HCT116 (cell line): ENCODE measurements at regions not wholly inside any gene's neighbourhood (a gene's known extent, or its start where the extent isn't known, plus 50 kb on each side); places are given as distances from the start of the nearest gene placed in this dataset.
"Not testable (repeated sequence)": the region's sequence is repeated elsewhere in the genome, so short reads cannot be mapped to it uniquely, and the experiment has no call there.

Source experiments
- ATAC-seq: fragments of 200-7000 bp; cut with Tn5 transposase; 2 replicates; pipeline ENCODE4 v1.9.1; 2020; ENCODE audit warnings: mild to moderate bottlenecking, moderate library complexity
- BruUV-seq: library from RNA; stranded (reverse); fragments of 400-500 nt; replicated peaks from 2 replicates; lab custom pipeline; 2021; lab: Mats Ljungman, UMichigan
- CTCF ChIA-PET: fragments of 300-600 bp; sonication (Branson Sonifier 250); formaldehyde crosslinking; loops from one replicate; lab custom pipeline; 2021; ENCODE audit warnings: antibody characterized with exemption; lab: Charles Lee
- POLR2A ChIA-PET: fragments of 300-600, 350-600 bp; sonication (Branson Sonifier 250); formaldehyde crosslinking; loops from one replicate; lab custom pipeline; 2021; ENCODE audit warnings: antibody characterized with exemption; lab: Charles Lee
- RAD21 ChIA-PET, 2 experiments: fragments of 300-600 bp; sonication (Branson Sonifier 250); formaldehyde crosslinking; loops; one replicate each; lab custom pipeline; 2023; ENCODE audit warnings: low total read pairs in 2 of 2; ENCODE audit not compliant: uncharacterized antibody in 2 of 2, unreplicated experiment in 2 of 2, low non-redundant PET in 1 of 2; lab: Charles Lee
- DNase-seq: peaks from one replicate; pipeline ENCODE4 v3.0.0-alpha.2; 2010; ENCODE audit warnings: low read depth, low spot score
- H2AFZ ChIP-seq: fragments of 200-600 bp; shearing (Covaris generic), sonication (generic); 2 replicates; pipeline ENCODE4 v1.6.1; 2017; ENCODE audit warnings: low read depth, mixed run types, mixed read lengths, antibody characterized with exemption, low read length; ENCODE audit not compliant: poor library complexity, severe bottlenecking
- H3K27ac ChIP-seq: 2 replicates; pipeline ENCODE4 v1.5.1; 2012; ENCODE audit warnings: low read depth, low read length
- H3K27me3 ChIP-seq: fragments of 200-600 bp; sonication (generic); 2 replicates; pipeline ENCODE4 v1.6.1; 2016; ENCODE audit warnings: mixed run types, low read length, mixed read lengths; ENCODE audit not compliant: insufficient read depth
- H3K36me3 ChIP-seq, 2 experiments: fragments of 200-500 bp in 1 of 2; fragments of 200-600 bp in 1 of 2; sonication (Bioruptor generic) in 1 of 2; sonication (generic) in 1 of 2; 2 replicates each; pipeline versions ENCODE4 v1.5.1 to v1.6.1; 2014 to 2016; ENCODE audit warnings: low read length in 2 of 2, inconsistent platforms in 1 of 2, mixed read lengths in 1 of 2, mixed run types in 1 of 2; ENCODE audit not compliant: insufficient read depth in 2 of 2, control insufficient read depth in 1 of 2
- H3K4me1 ChIP-seq, 2 experiments: fragments of 200-600 bp in 1 of 2; sonication (generic) in 1 of 2; 2 replicates each; pipeline versions ENCODE4 v1.5.1 to v1.6.1; 2012 to 2017; ENCODE audit warnings: low read length in 2 of 2, inconsistent platforms in 1 of 2, mild to moderate bottlenecking in 1 of 2, mixed read lengths in 1 of 2, mixed run types in 1 of 2, moderate library complexity in 1 of 2; ENCODE audit not compliant: insufficient read depth in 2 of 2, control insufficient read depth in 1 of 2
- H3K4me2 ChIP-seq: fragments of 200-600 bp; sonication (generic); 2 replicates; pipeline ENCODE4 v1.6.1; 2017; ENCODE audit warnings: mixed run types, low read length, mixed read lengths
- H3K4me3 ChIP-seq, 2 experiments: fragments of 200-600 bp in 1 of 2; sonication (generic) in 1 of 2; replicated peaks in 1 of 2; 2 replicates each; pipeline ENCODE4 v1.5.1; 2011 to 2016; ENCODE audit warnings: low read length in 2 of 2, control low read depth in 1 of 2, low read depth in 1 of 2, mild to moderate bottlenecking in 1 of 2, mixed read lengths in 1 of 2, mixed run types in 1 of 2
- H3K79me2 ChIP-seq: fragments of 200-600 bp; sonication (generic); 2 replicates; pipeline ENCODE4 v1.6.1; 2017; ENCODE audit warnings: mild to moderate bottlenecking, mixed run types, low read length, moderate library complexity, mixed read lengths; ENCODE audit not compliant: insufficient read depth
- H3K9ac ChIP-seq: fragments of 200-600 bp; sonication (generic); 2 replicates; pipeline ENCODE4 v1.6.1; 2016; ENCODE audit warnings: low read length, mixed read lengths
- H3K9me2 ChIP-seq: fragments of 200-600 bp; sonication (generic), shearing (Covaris generic); 2 replicates; pipeline ENCODE4 v1.6.1; 2017; ENCODE audit warnings: mixed run types, mild to moderate bottlenecking, moderate library complexity; ENCODE audit not compliant: insufficient read depth
- H3K9me3 ChIP-seq, 2 experiments: fragments of 200-500 bp in 1 of 2; fragments of 200-600 bp in 1 of 2; sonication (Bioruptor generic) in 1 of 2; sonication (generic) in 1 of 2; 2 replicates each; pipeline ENCODE4 v1.6.1; 2014 to 2017; ENCODE audit warnings: low read length in 2 of 2, mixed read lengths in 2 of 2, inconsistent platforms in 1 of 2, low read depth in 1 of 2, mild to moderate bottlenecking in 1 of 2, mixed run types in 1 of 2, moderate library complexity in 1 of 2; ENCODE audit not compliant: control insufficient read depth in 1 of 2, insufficient read depth in 1 of 2
- H4K20me1 ChIP-seq: fragments of 200-600 bp; sonication (generic), shearing (Covaris generic); 2 replicates; pipeline ENCODE4 v1.6.1; 2017; ENCODE audit warnings: mixed run types, mild to moderate bottlenecking, moderate library complexity; ENCODE audit not compliant: insufficient read depth
- EGR1 ChIP-seq: IDR thresholded peaks from 2 replicates; pipeline ENCODE4 v1.6.1; 2012; ENCODE audit warnings: low read depth
- ELF1 ChIP-seq: IDR thresholded peaks from 2 replicates; pipeline ENCODE4 v1.6.1; 2012; ENCODE audit warnings: low read depth, borderline replicate concordance
- EZH2 ChIP-seq: fragments of 200-600 bp; sonication (generic); IDR thresholded peaks from 2 replicates; pipeline ENCODE4 v1.6.1; 2017; ENCODE audit warnings: antibody characterized with exemption, mixed run types
- EZH2phosphoT487 ChIP-seq: fragments of 200-600 bp; IDR thresholded peaks from 2 replicates; pipeline ENCODE4 v1.6.1; 2018; ENCODE audit warnings: antibody characterized with exemption, borderline replicate concordance
- FOSL1 ChIP-seq: IDR thresholded peaks from 2 replicates; pipeline ENCODE4 v1.6.1; 2012; ENCODE audit warnings: low read depth
- POLR2A ChIP-seq: IDR thresholded peaks from 2 replicates; pipeline ENCODE4 v1.7.0; 2011; ENCODE audit warnings: borderline replicate concordance; ENCODE audit not compliant: insufficient read depth, insufficient read length; ENCODE audit errors: extremely low read depth
- POLR2AphosphoS5 ChIP-seq: IDR thresholded peaks from 2 replicates; pipeline ENCODE4 v1.6.1; 2011; ENCODE audit warnings: mild to moderate bottlenecking, low read depth, low read length, moderate library complexity
- YY1 ChIP-seq: IDR thresholded peaks from 2 replicates; pipeline ENCODE4 v1.6.1; 2011; ENCODE audit warnings: low read length, low read depth, moderate library complexity, mild to moderate bottlenecking; ENCODE audit not compliant: insufficient replicate concordance; ENCODE audit errors: extremely low read depth
- intact Hi-C: fragments of 100-400 bp; cut with micrococcal nuclease; formaldehyde crosslinking; loops from 2 replicates; pipeline ENCODE4 v1.10.0; 2022
- TF ChIP-seq, protein P1 (sequence below): IDR thresholded peaks from 2 replicates; pipeline ENCODE4 v1.6.1; 2012

DNA sequence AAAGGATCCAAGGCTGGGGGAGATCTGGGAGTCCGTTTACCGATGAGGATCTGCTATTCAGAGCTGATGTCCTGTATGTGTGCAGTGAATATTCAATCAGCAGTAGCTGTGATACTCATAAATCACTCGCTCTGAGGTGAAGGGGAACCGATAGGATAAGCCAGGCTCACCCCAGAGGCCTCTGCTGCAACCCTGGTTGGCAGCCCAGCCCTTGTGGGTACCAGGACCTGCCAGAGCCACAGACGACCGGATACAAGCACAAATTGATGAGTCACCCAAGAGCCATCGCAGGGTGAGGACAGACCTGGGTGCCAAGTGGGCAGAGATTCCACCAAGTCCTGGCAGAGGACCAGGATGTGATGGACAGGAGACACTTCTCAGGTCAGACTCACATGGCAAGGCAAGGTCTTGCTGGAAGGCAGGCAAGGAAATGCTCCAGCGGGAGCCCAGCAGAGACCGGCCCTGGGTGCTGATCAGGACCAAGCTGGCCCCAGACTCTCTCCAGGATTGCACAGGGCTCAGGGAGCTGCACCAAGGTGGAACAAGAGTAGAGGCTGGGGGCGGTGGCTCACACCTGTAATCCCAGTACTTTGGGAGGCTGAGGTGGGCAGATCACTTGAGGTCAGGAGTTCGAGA, 112.2 kb upstream of the ZNF479 start:
- H3K9me2 ChIP-seq, H4K20me1 ChIP-seq, ATAC-seq, BruUV-seq, intact Hi-C loops, H3K9me3 ChIP-seq, H2AFZ ChIP-seq, POLR2A ChIA-PET, H3K4me1 ChIP-seq, RAD21 ChIA-PET, H3K27ac ChIP-seq, H3K9ac ChIP-seq, H3K4me2 ChIP-seq, H3K27me3 ChIP-seq, H3K36me3 ChIP-seq, H3K79me2 ChIP-seq, DNase-seq, H3K4me3 ChIP-seq, CTCF ChIA-PET: not testable (repeated sequence)

DNA sequence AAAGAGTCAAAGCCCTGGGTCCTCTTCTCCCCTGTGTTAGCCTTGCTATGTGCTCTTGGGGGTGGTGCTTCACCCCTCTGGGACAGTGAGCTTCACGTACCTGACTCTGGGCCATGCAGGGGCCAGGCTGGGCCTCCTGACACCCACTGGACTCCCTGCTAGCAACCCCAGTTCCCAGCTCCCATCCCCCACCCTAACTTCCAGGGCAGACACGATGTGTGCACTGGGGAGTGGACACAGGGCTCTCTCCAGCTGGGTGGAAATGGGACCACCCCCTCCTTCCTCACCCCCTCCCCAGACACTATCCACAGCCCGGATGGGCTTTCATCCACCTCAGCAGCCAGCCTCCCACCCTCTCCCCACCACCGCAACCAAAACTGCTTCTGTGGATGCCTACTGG, 113.0 kb upstream of the ZNF479 start:
- Histone ChIP-seq H3K9me2 (no peaks in the 10 kb centered on the region), H3K4me2 (no peak overlapping the region), H3K27ac (no peak overlapping the region), H3K9me3 (peaks cover under 1 to 4% of the 10 kb centered on the region in 2 experiments; a peak in 2 of 4 replicates), H3K27me3 (no peaks in the 10 kb centered on the region), H2AFZ (no peak overlapping the region), H4K20me1 (no peaks in the 10 kb centered on the region), H3K79me2 (no peaks in the 10 kb centered on the region), H3K36me3 (no peaks in the 10 kb centered on the region), H3K9ac (no peak overlapping the region), H3K4me3 (no peak overlapping the region), H3K4me1 (no peaks in the 10 kb centered on the region)
- no TSS peak for BruUV-seq
- ChIA-PET POLR2A (no interaction called here), CTCF (no interaction called here), RAD21 (no interaction called here)
- intact Hi-C loops, result no loop called here
- no peak for ATAC-seq
- TF ChIP-seq POLR2AphosphoS5 (no peak), YY1 (no peak), EGR1 (no peak), ELF1 (no peak), EZH2phosphoT487 (no peak), FOSL1 (no peak), EZH2 (no peak), POLR2A (no peak)
- TF ChIP-seq, protein P1, sequence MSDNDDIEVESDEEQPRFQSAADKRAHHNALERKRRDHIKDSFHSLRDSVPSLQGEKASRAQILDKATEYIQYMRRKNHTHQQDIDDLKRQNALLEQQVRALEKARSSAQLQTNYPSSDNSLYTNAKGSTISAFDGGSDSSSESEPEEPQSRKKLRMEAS, result no peak
- no peak for DNase-seq
